Fibroblast of skin of left quadriceps (primary cell): ENCODE measurements at regions not wholly inside any gene's neighbourhood (a gene's known extent, or its start where the extent isn't known, plus 50 kb on each side); places are given as distances from the start of the nearest gene placed in this dataset.
"Not testable (repeated sequence)": the region's sequence is repeated elsewhere in the genome, so short reads cannot be mapped to it uniquely, and the experiment has no call there.

ENCODE experiments used
- DNase-seq, 2 experiments: peaks; one replicate each; pipeline ENCODE4 v3.0.0-alpha.2; 2013; ENCODE audit warnings: low read depth in 2 of 2

GRCh38 chr4:53877096-53877495 is 187.3 kb downstream of the CHIC2 start:
- DNase-seq, result not testable (repeated sequence)

- DNase-seq, result no peak
Measured at GRCh38 chr4:53866055-53866454, 198.3 kb downstream of the CHIC2 start.

- DNase-seq, result no peak
Measured at GRCh38 chr4:53865054-53865453, 199.4 kb downstream of the CHIC2 start.

- DNase-seq, result no peak
Measured at GRCh38 chr4:53863736-53864365, 200.6 kb downstream of the CHIC2 start.

GRCh38 chr4:53863158-53863557 is 201.2 kb downstream of the CHIC2 start:
- DNase-seq, result no peak

GRCh38 chr4:53861856-53862610 is 202.4 kb downstream of the CHIC2 start:
- DNase-seq, result peak; percentile 88

- DNase-seq, result no peak
Measured at GRCh38 chr4:53859305-53859704, 205.1 kb downstream of the CHIC2 start.

GRCh38 chr4:53858744-53859143 is 205.7 kb downstream of the CHIC2 start:
- DNase-seq, result no peak

GRCh38 chr4:53855581-53856250 is 208.7 kb downstream of the CHIC2 start:
- DNase-seq, result peak; percentile 86 to 87

GRCh38 chr4:53854991-53855568 is 209.3 kb downstream of the CHIC2 start:
- peak; percentile 65 to 66 for DNase-seq

GRCh38 chr4:53852343-53852742 is 212.1 kb downstream of the CHIC2 start:
- DNase-seq, result peak; percentile 37 to 49

GRCh38 chr4:53847965-53848364 is 216.4 kb downstream of the CHIC2 start:
- no peak for DNase-seq

GRCh38 chr4:53844551-53844950 is 219.9 kb downstream of the CHIC2 start:
- no peak for DNase-seq

- no peak for DNase-seq
Measured at GRCh38 chr4:53844133-53844532, 220.3 kb downstream of the CHIC2 start.

- no peak for DNase-seq
Measured at GRCh38 chr4:53841711-53842110, 222.7 kb downstream of the CHIC2 start.

GRCh38 chr4:53840643-53841042 is 223.8 kb downstream of the CHIC2 start:
- DNase-seq, result no peak

- DNase-seq, result not testable (repeated sequence)
Measured at GRCh38 chr4:53833302-53834003, 231.0 kb downstream of the CHIC2 start.

- no peak for DNase-seq
Measured at GRCh38 chr4:53832549-53832948, 231.9 kb downstream of the CHIC2 start.

- no peak for DNase-seq
Measured at GRCh38 chr4:53830511-53830910, 233.9 kb downstream of the CHIC2 start.

- no peak for DNase-seq
Measured at GRCh38 chr4:53821179-53821851, 230.0 kb upstream of the LNX1 start.

- DNase-seq, result no peak
Measured at GRCh38 chr4:53818104-53818503, 226.8 kb upstream of the LNX1 start.
